Globus pallidus (tissue), 1 donor: ENCODE measurements at regions not wholly inside any gene's neighbourhood (a gene's known extent, or its start where the extent isn't known, plus 50 kb on each side); places are given as distances from the start of the nearest gene placed in this dataset.
"Not testable (repeated sequence)": the region's sequence is repeated elsewhere in the genome, so short reads cannot be mapped to it uniquely, and the experiment has no call there.

Source experiments
- DNase-seq: peaks from one replicate; pipeline ENCODE4 v3.0.0-alpha.2; 2015; ENCODE audit warnings: low spot score

DNA sequence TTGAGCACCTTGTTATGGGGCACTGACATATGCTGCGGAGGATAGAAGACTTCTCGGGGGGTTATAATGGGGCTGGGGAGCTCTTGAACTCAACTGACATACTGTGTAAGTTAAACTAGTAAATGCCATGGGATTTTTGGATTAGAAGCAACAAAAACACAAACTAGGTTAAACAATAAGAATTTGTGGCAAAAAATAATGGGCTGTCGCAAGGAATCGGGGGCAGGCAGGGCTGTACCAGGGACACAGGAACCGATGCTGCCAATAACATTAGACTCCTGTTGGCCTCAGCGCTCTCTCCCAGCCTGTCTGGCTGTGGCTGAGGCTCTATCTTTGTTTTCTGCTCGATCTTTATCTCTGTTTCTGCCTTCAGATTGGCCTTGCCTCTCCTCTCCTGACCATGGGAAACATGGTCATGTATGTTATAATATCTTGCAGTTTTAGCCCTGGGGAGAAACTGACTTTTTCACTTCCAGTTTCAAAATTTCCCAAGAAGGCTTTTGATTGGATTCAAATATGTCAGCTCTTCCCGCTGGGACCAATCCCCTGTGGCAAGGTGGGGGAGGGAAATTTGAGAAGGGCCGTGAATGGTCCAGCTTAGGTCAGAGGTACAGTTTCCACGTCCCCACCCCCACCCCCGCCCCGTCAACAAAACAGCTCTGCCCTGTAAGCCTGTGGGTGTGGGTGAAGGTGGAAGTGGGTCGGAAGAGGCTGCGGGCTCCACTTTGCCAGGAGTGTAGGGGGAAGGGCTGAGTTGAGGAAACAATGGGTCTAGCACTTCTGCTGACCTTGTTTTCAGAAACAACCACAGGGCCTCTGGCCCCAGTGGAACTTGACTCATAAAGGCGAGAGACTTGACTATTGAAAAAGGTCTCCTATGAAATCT lies 161.1 kb upstream of the TBL1XR1 start:
- peak; percentile 73 for DNase-seq

GRCh38 chr3:177358977-177359592 lies 161.8 kb upstream of the TBL1XR1 start:
- no peak for DNase-seq

DNA sequence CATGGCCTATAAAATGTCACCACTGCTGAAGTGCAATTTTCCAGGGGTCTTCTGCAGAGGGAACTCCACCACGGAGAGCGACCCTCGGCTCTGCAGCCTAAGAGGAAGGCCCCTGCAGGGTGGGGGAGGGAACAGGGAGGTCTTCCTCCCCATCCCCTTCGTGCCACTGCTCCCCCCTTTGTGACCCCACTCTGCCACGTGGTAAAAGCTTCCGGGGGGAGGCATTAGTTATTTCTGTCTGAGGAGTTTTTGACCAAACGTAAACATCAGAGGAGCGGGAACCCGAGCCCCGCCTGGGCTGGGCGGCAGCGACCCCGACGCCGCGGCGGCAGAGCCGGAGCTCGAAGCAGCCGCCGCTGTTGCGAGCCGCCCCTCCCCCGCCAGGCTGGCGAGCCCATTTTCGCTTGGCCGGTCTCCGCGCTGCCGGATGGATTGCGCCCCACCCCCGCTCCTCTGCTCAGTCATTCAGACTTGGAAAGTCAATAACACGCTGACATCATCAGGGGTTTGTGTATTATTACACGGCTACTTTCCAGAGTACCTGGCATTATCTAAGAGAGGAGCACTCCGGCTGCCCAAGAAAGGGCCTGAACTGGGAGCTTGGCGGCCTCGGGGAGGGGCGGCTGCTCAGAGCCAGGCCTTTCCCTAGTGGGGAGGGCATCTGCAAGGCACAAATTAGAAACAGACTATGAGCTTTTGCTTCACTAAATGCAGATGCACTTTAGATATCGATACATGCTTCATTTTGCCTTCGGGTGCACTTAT lies 162.5 kb upstream of the TBL1XR1 start:
- DNase-seq: peak; percentile 96

DNA sequence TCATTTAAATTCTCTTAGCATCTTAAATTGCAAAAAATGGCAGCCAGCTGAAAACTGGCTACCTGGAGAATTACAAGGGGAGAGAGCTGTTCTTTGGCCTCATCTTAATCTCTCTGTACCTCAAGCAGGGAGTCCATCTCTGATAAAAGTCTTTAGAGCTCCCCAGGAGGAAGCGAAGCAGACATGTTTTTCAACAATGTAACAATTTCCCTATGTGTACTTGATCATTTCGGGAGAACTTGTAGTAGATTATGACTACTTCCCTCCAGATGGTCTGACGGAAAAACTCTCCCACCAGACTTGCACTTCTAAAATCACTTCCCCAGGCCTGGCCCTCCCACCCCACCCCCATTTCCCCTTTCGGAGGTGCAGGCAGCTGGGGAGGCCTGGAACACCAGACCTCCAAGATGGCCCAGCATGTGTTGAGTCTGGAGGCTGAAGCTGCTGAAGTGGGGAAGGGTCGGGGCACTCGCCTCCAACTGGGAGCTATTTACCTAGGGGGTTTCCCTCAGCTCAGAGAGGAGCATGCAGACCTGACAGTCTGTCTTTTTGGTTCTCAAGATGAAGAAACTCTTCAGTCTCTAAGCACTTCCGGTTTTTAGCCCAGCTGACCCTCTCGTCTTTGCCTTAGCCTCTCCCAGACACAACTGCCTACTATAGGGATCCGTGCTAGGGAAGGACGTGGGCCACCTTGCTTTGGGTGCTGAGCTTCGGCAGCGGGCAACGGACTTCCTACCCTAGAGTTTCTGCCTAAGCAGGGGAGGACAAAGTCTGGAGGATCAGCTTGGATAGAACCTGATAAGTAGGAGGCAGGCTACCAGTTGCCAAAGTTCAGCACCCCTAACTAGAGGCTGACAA lies 164.0 kb upstream of the TBL1XR1 start:
- peak; percentile 40 for DNase-seq

DNA sequence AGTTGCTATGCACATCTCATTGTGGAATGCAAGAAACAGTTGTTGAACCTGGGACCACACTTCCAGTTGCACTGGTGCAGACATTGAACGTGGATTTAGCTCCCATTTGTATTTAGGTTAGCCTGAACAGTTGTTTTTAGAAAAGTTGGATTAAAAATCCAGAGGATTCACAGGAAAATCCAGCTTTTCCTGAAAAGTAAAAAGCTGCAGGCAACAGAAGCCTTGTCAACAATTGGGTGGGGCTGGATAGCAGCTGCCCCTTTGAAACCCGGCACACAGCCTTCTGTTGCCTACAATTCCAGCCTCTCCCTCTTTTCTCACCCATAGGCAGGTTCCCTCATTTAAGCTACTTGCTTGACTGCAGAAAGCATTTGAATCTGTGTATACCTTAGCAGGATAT lies 165.3 kb upstream of the TBL1XR1 start:
- no peak for DNase-seq

- DNase-seq: no peak
These were observed 167.0 kb upstream of the TBL1XR1 start for GRCh38 chr3:177364236-177364635.

GRCh38 chr3:177365294-177365693 lies 168.0 kb upstream of the TBL1XR1 start:
- DNase-seq: not testable (repeated sequence)

GRCh38 chr3:177367788-177368187 lies 170.5 kb upstream of the TBL1XR1 start:
- no peak for DNase-seq

- DNase-seq: no peak
These were observed 173.1 kb upstream of the TBL1XR1 start for GRCh38 chr3:177370246-177370822.

- DNase-seq: no peak
These were observed 173.9 kb upstream of the TBL1XR1 start for GRCh38 chr3:177371146-177371545.

DNA sequence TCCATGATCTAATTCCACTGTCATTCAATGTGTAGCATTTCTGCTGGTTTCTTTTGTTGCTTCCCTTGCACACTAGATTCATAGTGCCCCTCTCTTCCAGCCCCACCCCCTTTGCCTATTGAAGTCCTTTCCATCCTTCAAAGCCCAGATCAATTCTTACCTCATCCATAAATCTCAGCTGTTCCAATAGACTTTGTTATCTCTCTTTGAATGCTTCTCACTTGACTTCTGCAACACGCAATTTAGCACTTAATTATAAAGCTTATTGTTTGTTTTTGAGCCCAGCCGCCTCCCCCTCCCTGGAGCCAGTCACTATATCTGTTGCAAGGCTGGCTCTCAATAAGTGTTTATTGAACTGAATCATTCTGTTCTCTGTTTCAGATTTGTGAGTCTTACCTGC lies 174.6 kb upstream of the TBL1XR1 start:
- DNase-seq: no peak

GRCh38 chr3:177374323-177374722 lies 177.0 kb upstream of the TBL1XR1 start:
- DNase-seq: no peak

- DNase-seq: no peak
These were observed 178.0 kb upstream of the TBL1XR1 start for GRCh38 chr3:177375316-177375715.

GRCh38 chr3:177377166-177377565 lies 179.9 kb upstream of the TBL1XR1 start:
- no peak for DNase-seq

DNA sequence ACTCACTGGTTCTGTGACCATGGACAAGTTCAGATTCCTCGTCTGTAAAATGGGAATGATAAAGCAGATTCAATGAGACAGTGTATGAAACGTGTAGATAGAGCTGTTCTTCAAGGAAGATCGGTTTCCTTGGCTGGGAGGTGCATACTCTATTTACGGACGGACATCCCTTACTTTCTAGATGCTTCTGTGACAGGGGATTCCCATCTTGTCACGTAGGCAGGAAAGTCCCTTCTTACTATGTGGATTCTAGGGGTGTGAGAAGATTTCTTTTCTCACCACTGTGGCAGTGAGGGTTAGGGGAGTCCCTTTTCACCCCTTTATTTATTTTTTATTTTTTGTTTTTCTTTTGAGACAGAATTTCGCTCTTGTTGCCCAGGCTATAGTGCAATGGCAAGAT lies 180.9 kb upstream of the TBL1XR1 start:
- no peak for DNase-seq

DNA sequence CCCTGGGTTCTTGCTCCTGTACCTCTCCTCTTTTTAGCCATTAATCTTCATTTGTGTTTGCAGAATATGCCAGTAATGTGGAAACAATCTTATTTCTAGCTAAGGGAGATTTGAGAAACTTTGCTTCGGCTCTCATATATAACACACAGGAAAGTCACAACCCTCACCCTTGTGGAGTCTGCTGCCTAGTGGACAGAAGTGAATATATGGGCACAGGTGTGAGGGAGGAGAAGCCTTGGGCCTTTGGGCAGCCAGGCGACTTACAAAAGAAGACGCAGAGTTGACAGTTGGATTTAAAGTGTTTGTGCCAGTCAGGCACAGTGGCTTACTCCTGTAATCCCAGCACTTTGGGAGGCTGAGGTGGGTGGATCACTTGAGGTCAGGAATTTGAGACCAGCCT lies 181.8 kb upstream of the TBL1XR1 start:
- no peak for DNase-seq

DNA sequence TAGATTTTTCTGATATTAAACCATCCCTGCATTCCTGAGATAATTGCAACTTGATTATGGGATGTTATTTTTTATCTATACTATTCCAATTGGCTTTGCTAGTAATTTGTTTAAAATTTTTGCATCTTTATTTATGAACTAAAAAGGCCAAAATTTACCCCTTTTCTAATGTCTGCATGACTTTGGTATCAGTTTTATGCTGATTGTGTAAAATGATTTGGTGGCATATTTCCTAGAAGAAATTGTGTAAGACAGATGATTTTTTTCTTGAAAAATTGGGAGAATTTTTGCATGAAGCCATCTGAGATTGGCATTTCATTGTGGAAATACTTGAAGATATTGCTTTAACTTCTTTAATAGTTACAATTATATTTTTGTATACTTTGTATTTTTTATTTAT lies 183.8 kb upstream of the TBL1XR1 start:
- DNase-seq: no peak

DNA sequence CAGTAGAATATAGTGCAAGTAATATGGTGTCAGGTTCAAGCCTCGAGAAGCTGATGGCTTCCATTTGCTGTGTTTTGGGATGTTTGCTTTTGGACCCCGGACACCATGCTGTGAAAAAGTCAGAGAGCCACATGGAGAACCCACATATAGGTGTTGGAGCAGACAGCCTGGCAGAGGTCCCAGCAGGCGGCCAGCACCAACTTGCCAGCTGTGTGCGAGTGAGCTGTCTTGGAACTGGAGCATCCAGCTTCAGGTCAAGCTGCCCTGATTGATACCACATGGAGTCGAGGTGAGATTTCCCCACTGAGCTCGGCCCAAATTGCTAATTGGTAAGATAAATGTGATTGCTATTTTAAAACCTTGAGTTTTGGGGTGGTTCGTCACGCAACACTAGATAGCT lies 185.7 kb upstream of the TBL1XR1 start:
- no peak for DNase-seq

DNA sequence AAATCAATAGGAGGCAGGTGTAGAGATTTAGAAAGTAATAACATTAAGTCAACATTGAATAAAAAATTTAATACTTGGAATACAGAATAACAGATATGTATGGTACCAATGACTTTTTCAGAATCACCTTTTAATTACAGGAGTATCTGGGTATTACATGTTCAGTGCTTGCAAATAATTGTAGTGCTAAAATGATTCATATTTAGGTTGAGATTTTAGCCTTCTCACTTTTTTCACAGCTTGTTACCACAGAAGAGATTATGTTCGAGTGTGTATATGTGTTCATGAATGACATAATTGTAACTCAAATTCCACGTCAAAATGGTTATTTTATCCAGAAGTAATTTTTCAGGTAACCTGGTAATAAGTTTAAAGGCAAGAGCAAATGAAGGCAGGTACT lies 187.9 kb upstream of the TBL1XR1 start:
- DNase-seq: no peak

DNA sequence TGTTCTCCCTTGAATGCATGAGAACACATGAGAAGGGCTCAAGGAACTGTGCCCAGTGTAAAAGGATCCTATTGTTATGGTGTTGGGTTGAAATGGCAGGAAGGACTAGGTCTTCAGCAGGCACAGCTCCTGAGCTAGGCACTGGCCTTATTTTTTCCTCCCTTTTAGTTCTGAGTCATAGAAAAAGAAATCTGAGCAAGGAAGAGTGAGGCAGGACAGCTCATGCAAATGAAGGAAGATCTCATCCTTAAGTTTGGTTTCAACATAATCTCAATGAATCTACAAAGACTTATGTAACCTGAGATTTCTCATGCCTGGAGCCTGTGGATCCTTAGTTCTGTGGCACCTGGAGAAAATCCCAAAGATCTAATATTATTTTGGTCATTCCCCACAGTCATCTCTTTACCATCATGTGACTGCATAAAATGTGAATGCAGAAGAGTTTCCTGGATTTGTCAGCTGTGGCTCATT lies 188.6 kb upstream of the TBL1XR1 start:
- no peak for DNase-seq

DNA sequence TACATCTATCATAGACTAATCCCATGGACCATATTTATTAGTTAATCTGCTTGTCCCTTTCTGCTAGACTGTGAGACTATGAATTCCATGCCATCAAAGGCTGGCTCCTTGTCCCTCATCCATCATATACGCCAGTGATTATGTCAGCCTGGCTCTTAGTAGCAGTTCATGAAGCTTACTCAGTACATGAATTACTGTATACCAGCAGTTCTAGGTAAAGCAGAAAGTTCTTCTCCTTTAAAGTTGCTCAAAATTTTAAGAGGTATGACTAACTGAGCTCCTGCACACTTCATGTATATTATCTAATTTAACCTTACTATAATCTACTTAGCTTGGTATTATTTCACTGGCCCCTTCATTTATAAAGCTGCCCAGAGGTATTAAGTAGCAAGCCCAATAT lies 190.9 kb upstream of the TBL1XR1 start:
- no peak for DNase-seq
